PC-9 (cell line): ENCODE measurements at regions not wholly inside any gene's neighbourhood (a gene's known extent, or its start where the extent isn't known, plus 50 kb on each side); places are given as distances from the start of the nearest gene placed in this dataset.
"Not testable (repeated sequence)": the region's sequence is repeated elsewhere in the genome, so short reads cannot be mapped to it uniquely, and the experiment has no call there.

Experiments used
- BruUV-seq: library from RNA; stranded (reverse); fragments of 400-500 nt; replicated peaks from 2 replicates; lab custom pipeline; 2021; lab: Mats Ljungman, UMichigan
- CTCF ChIA-PET: fragments of 300-600 bp; sonication (Branson Sonifier 250); formaldehyde crosslinking; loops from one replicate; lab custom pipeline; 2022; ENCODE audit warnings: antibody characterized with exemption; lab: Charles Lee
- POLR2A ChIA-PET: fragments of 300-600 bp; sonication (Branson Sonifier 250); formaldehyde crosslinking; loops from one replicate; lab custom pipeline; 2022; ENCODE audit warnings: antibody characterized with exemption; ENCODE audit not compliant: unreplicated experiment; lab: Charles Lee
- DNase-seq, 2 experiments: peaks; one replicate each; pipeline versions ENCODE4 v3.0.0 to v3.0.0-alpha.2; 2015 to 2022; ENCODE audit warnings: mixed read lengths in 1 of 2
- H2AFZ ChIP-seq: fragments of 200-600 bp; sonication (generic); 2 replicates; pipeline ENCODE4 v1.8.1; 2017; ENCODE audit warnings: antibody characterized with exemption
- H3F3A ChIP-seq: fragments of 200-600 bp; sonication (generic); 2 replicates; pipeline ENCODE4 v1.8.1; 2017; ENCODE audit warnings: antibody characterized with exemption, mild to moderate bottlenecking, low read depth; ENCODE audit not compliant: insufficient read depth
- H3K27ac ChIP-seq: fragments of 200-600 bp; sonication (generic); 2 replicates; pipeline ENCODE4 v1.6.1; 2016; ENCODE audit warnings: mixed run types
- H3K27me3 ChIP-seq: fragments of 200-600 bp; sonication (generic); 2 replicates; pipeline ENCODE4 v1.6.1; 2016; ENCODE audit warnings: low read depth, mixed run types; ENCODE audit not compliant: insufficient read depth
- H3K36me3 ChIP-seq: fragments of 200-600 bp; sonication (generic); 2 replicates; pipeline ENCODE4 v1.6.1; 2016; ENCODE audit warnings: low read depth, mixed run types
- H3K4me1 ChIP-seq: fragments of 200-600 bp; sonication (generic); replicated peaks from 2 replicates; pipeline ENCODE4 v1.6.1; 2016; ENCODE audit warnings: mixed run types; ENCODE audit not compliant: insufficient read depth
- H3K4me2 ChIP-seq: fragments of 200-600 bp; sonication (generic); 2 replicates; pipeline ENCODE4 v1.6.1; 2017; ENCODE audit warnings: mixed run types
- H3K4me3 ChIP-seq: fragments of 200-600 bp; sonication (generic); 2 replicates; pipeline ENCODE4 v1.6.1; 2016; ENCODE audit warnings: mixed run types
- H3K79me2 ChIP-seq: fragments of 200-600 bp; sonication (generic); 2 replicates; pipeline ENCODE4 v1.6.1; 2017; ENCODE audit warnings: low read depth, mixed run types
- H3K9me2 ChIP-seq: fragments of 200-600 bp; sonication (generic); 2 replicates; pipeline ENCODE4 v1.8.1; 2017; ENCODE audit warnings: mild to moderate bottlenecking; ENCODE audit not compliant: insufficient read depth
- H3K9me3 ChIP-seq: fragments of 200-600 bp; sonication (generic); 2 replicates; pipeline ENCODE4 v1.8.1; 2016; ENCODE audit warnings: low read depth; ENCODE audit not compliant: insufficient read depth
- H4K20me1 ChIP-seq: fragments of 200-600 bp; sonication (generic); 2 replicates; pipeline ENCODE4 v1.8.1; 2017; ENCODE audit not compliant: insufficient read depth
- CTCF ChIP-seq: fragments of 200-600 bp; sonication (generic); conservative IDR thresholded peaks from 2 replicates; pipeline ENCODE4 v1.6.1; 2017; ENCODE audit warnings: mixed run types, antibody characterized with exemption, mild to moderate bottlenecking, moderate library complexity
- EZH2 ChIP-seq: fragments of 200-600 bp; sonication (generic); IDR thresholded peaks from 2 replicates; pipeline ENCODE4 v1.8.0; 2017; ENCODE audit warnings: antibody characterized with exemption, low read depth
- intact Hi-C: fragments of 100-400 bp; cut with micrococcal nuclease; formaldehyde crosslinking; loops from one replicate; pipeline ENCODE4 v1.10.0; 2022; ENCODE audit not compliant: unreplicated experiment

GRCh38 chr17:45640141-45640850, 143.8 kb upstream of the CRHR1 start:
- Histone ChIP-seq H3K9me2 (no peaks in the 10 kb centered on the region), H3K4me1 (0 out of 2 replicates have a peak, but pooled peaks cover 5% of the 10 kb centered on the region), H3K36me3 (no peaks in the 10 kb centered on the region), H3K27ac (no peak overlapping the region), H3K4me3 (no peak overlapping the region), H3K9me3 (no peaks in the 10 kb centered on the region), H3K4me2 (no peak overlapping the region), H3K27me3 (peaks cover 11% of the 10 kb centered on the region), H3K79me2 (no peaks in the 10 kb centered on the region), H3F3A (peaks cover 9% of the 10 kb centered on the region), H2AFZ (no peak overlapping the region), H4K20me1 (peaks cover 11% of the 10 kb centered on the region; the same call in 1 of the 2 replicates)
- POLR2A ChIA-PET, result interaction anchor here (0.6 kb wide), 1 partner anchor 505 kb away, joined by 3 read pairs; the partner anchor contains the start of gene ACBD4
- BruUV-seq, result no TSS peak
- intact Hi-C loops, result loop anchor here (1.0 to 2.0 kb wide), 2 partner anchors 192 to 213 kb away; no protein-coding TSS in a partner anchor
- CTCF ChIA-PET, result interaction anchor here (0.5 to 1.0 kb wide), 10 partner anchors 82 to 410 kb away, joined by 3 to 7 read pairs (median 3); no protein-coding TSS in a partner anchor
- DNase-seq, result peak; percentile 65 to 66
- TF ChIP-seq CTCF, result peak; percentile 99
- TF ChIP-seq EZH2, result no peak

GRCh38 chr17:45641541-45641940, 142.6 kb upstream of the CRHR1 start:
- DNase-seq, result peak in 1 of 2 experiments; percentile 28
- ChIA-PET POLR2A (interaction anchor here (0.7 kb wide), 1 partner anchor 188 kb away, joined by 4 read pairs; no protein-coding TSS in a partner anchor), CTCF (no interaction called here)
- Histone ChIP-seq H3K9me2 (no peaks in the 10 kb centered on the region), H3K9me3 (no peaks in the 10 kb centered on the region), H3K4me2 (no peak overlapping the region), H3K27ac (no peak overlapping the region), H3K4me3 (no peak overlapping the region), H3K27me3 (peaks cover 23% of the 10 kb centered on the region), H3K4me1 (0 out of 2 replicates have a peak, but pooled peaks cover 5% of the 10 kb centered on the region), H3K79me2 (no peaks in the 10 kb centered on the region), H4K20me1 (peaks cover 11% of the 10 kb centered on the region; the same call in 1 of the 2 replicates), H3F3A (peaks cover 9% of the 10 kb centered on the region), H2AFZ (no peak overlapping the region), H3K36me3 (no peaks in the 10 kb centered on the region)
- TF ChIP-seq EZH2 (no peak), CTCF (no peak)
- BruUV-seq, result no TSS peak
- intact Hi-C loops, result loop anchor here (2.0 kb wide), 1 partner anchor 211 kb away; no protein-coding TSS in a partner anchor

- Histone ChIP-seq H3K36me3 (no peaks in the 10 kb centered on the region), H3K27me3 (peaks cover 44% of the 10 kb centered on the region), H3K9me3 (no peaks in the 10 kb centered on the region), H3K79me2 (no peaks in the 10 kb centered on the region), H3F3A (peaks cover 9% of the 10 kb centered on the region), H3K9me2 (no peaks in the 10 kb centered on the region), H3K4me1 (0 out of 2 replicates have a peak, but pooled peaks cover 5% of the 10 kb centered on the region), H4K20me1 (peaks cover 10% of the 10 kb centered on the region; the same call in 1 of the 2 replicates), H3K27ac (no peak overlapping the region), H2AFZ (no peak overlapping the region), H3K4me2 (no peak overlapping the region), H3K4me3 (no peak overlapping the region)
- intact Hi-C loops, result no loop called here
- ChIA-PET POLR2A (no interaction called here), CTCF (no interaction called here)
- no TSS peak for BruUV-seq
- no peak for DNase-seq
- TF ChIP-seq CTCF (no peak), EZH2 (no peak)
Observed at GRCh38 chr17:45643591-45643990, 140.5 kb upstream of the CRHR1 start.

- H2AFZ ChIP-seq, H3K9me2 ChIP-seq, H3K4me3 ChIP-seq, H4K20me1 ChIP-seq, H3K36me3 ChIP-seq, H3K9me3 ChIP-seq, intact Hi-C loops, H3K27ac ChIP-seq, H3K4me1 ChIP-seq, DNase-seq, BruUV-seq, H3K79me2 ChIP-seq, POLR2A ChIA-PET, H3F3A ChIP-seq, H3K4me2 ChIP-seq: not testable (repeated sequence)
- CTCF ChIA-PET, result interaction anchor here (0.7 kb wide), 2 partner anchors 41 to 138 kb away, joined by 3 to 9 read pairs; no protein-coding TSS in a partner anchor
- peaks cover 54% of the 10 kb centered on the region for H3K27me3 ChIP-seq
Observed at GRCh38 chr17:45644637-45645036, 139.5 kb upstream of the CRHR1 start.
